Keratinocyte (primary cell): ENCODE measurements at regions not wholly inside any gene's neighbourhood (a gene's known extent, or its start where the extent isn't known, plus 50 kb on each side); places are given as distances from the start of the nearest gene placed in this dataset.

ENCODE experiments used
- DNase-seq: peaks from one replicate; pipeline ENCODE4 v3.0.0-alpha.2; 2011; ENCODE audit warnings: low read depth, missing footprints, low spot score
- FAIRE-seq: peaks from 2 replicates; lab custom pipeline; 2011; peaks lifted over from hg19 to GRCh38; lab: Jason Lieb, UNC
- H2AFZ ChIP-seq: 2 replicates; pipeline ENCODE4 v1.6.0; 2012; ENCODE audit warnings: low read length, control low read depth, inconsistent platforms; ENCODE audit not compliant: control insufficient read depth
- H3K27ac ChIP-seq: 2 replicates; pipeline ENCODE4 v1.5.1; 2011; ENCODE audit warnings: low read length; ENCODE audit not compliant: control insufficient read depth, insufficient read depth
- H3K27me3 ChIP-seq: 3 replicates; pipeline ENCODE4 v1.6.0; 2011; ENCODE audit warnings: low read length; ENCODE audit not compliant: control insufficient read depth, insufficient read depth; ENCODE audit errors: extremely low read depth
- H3K36me3 ChIP-seq, 2 experiments: 2 replicates in 1 of 2; 3 replicates in 1 of 2; pipeline ENCODE4 v1.5.1; 2011; ENCODE audit warnings: low read length in 2 of 2, mild to moderate bottlenecking in 1 of 2; ENCODE audit not compliant: control insufficient read depth in 2 of 2, insufficient read depth in 2 of 2; ENCODE audit errors: extremely low read depth in 1 of 2
- H3K4me1 ChIP-seq: 3 replicates; pipeline ENCODE4 v1.5.1; 2011; ENCODE audit warnings: low read length; ENCODE audit not compliant: control insufficient read depth, insufficient read depth; ENCODE audit errors: extremely low read depth
- H3K4me2 ChIP-seq: 3 replicates; pipeline ENCODE4 v1.6.0; 2011; ENCODE audit warnings: low read depth, low read length; ENCODE audit not compliant: control insufficient read depth, insufficient read depth; ENCODE audit errors: extremely low read depth
- H3K4me3 ChIP-seq, 3 experiments: fragments of 200-600 bp in 1 of 3; sonication (generic) in 1 of 3; 2 replicates in 2 of 3; 3 replicates in 1 of 3; pipeline ENCODE4 v1.5.1; 2011 to 2016; ENCODE audit warnings: low read length in 3 of 3, mild to moderate bottlenecking in 3 of 3, control low read depth in 2 of 3, inconsistent platforms in 1 of 3, low read depth in 1 of 3, mixed read lengths in 1 of 3, mixed run types in 1 of 3, moderate library complexity in 1 of 3; ENCODE audit not compliant: control insufficient read depth in 2 of 3, insufficient read depth in 2 of 3; ENCODE audit errors: extremely low read depth in 1 of 3
- H3K79me2 ChIP-seq: 2 replicates; pipeline ENCODE4 v1.6.0; 2012; ENCODE audit warnings: low read length; ENCODE audit not compliant: control insufficient read depth, insufficient read depth
- H3K9ac ChIP-seq: 3 replicates; pipeline ENCODE4 v1.6.0; 2011; ENCODE audit warnings: low read length; ENCODE audit not compliant: control insufficient read depth, insufficient read depth; ENCODE audit errors: extremely low read depth
- H3K9me1 ChIP-seq: 3 replicates; pipeline ENCODE4 v1.6.0; 2011; ENCODE audit warnings: low read length; ENCODE audit not compliant: control insufficient read depth, insufficient read depth; ENCODE audit errors: extremely low read depth
- H3K9me3 ChIP-seq: 2 replicates; pipeline ENCODE4 v1.5.1; 2012; ENCODE audit warnings: low read depth, low read length; ENCODE audit not compliant: control insufficient read depth
- H4K20me1 ChIP-seq: 3 replicates; pipeline ENCODE4 v1.6.0; 2011; ENCODE audit warnings: low read length; ENCODE audit not compliant: control insufficient read depth, insufficient read depth; ENCODE audit errors: extremely low read depth
- CTCF ChIP-seq, 3 experiments: IDR thresholded peaks in 1 of 3; conservative IDR thresholded peaks in 1 of 3; optimal IDR thresholded peaks in 1 of 3; 2 replicates in 2 of 3; 3 replicates in 1 of 3; pipeline versions ENCODE3 to v1.5.1; 2011; ENCODE audit warnings: low read length in 3 of 3, mild to moderate bottlenecking in 3 of 3, moderate library complexity in 2 of 3, control low read depth in 1 of 3, inconsistent platforms in 1 of 3; ENCODE audit not compliant: insufficient read depth in 2 of 3; ENCODE audit errors: extremely low read depth in 1 of 3
- EZH2 ChIP-seq: IDR thresholded peaks from one replicate; pipeline ENCODE4 v1.6.1; 2012; ENCODE audit warnings: inconsistent platforms, mild to moderate bottlenecking, low read length, moderate library complexity
- dilution Hi-C: fragments of 300-500 bp; cut with MboI; formaldehyde crosslinking; loops from one replicate; pipeline ENCODE4 v1.7.0; 2020; ENCODE audit warnings: low sequenced_read_pairs; ENCODE audit not compliant: extremely low pct_ligation_motif_present

- FAIRE-seq (no peak), DNase-seq (no peak)
- Histone ChIP-seq H3K36me3 (no peaks in the 10 kb centered on the region), H4K20me1 (no peaks in the 10 kb centered on the region), H3K79me2 (no peaks in the 10 kb centered on the region), H3K4me1 (no peaks in the 10 kb centered on the region), H3K9me3 (no peaks in the 10 kb centered on the region), H3K4me2 (no peak overlapping the region), H3K27ac (no peak overlapping the region), H2AFZ (no peak overlapping the region), H3K27me3 (no peaks in the 10 kb centered on the region), H3K9ac (no peak overlapping the region), H3K4me3 (no peak overlapping the region), H3K9me1 (no peaks in the 10 kb centered on the region)
- dilution Hi-C loops, result no loop called here
- TF ChIP-seq CTCF (optimal IDR thresholded peaks at IDR 0.05 in 1 of 3, IDR thresholded peaks at IDR 0.05 in 1 of 3, conservative IDR thresholded peaks at IDR 0.05 in 1 of 3; ENCODE audit: extremely low read depth in 1 of 3, insufficient read depth in 2 of 3, low read length in 3 of 3) (no peak), EZH2 (no peak)
Measured at GRCh38 chr12:85610194-85610593, 226.0 kb downstream of the RASSF9 start.

GRCh38 chr12:85616201-85616600 lies 220.0 kb downstream of the RASSF9 start:
- H3K36me3 ChIP-seq, result no peaks in the 10 kb centered on the region
- H3K9ac ChIP-seq, result no peak overlapping the region
- TF ChIP-seq CTCF (optimal IDR thresholded peaks at IDR 0.05 in 1 of 3, IDR thresholded peaks at IDR 0.05 in 1 of 3, conservative IDR thresholded peaks at IDR 0.05 in 1 of 3; ENCODE audit: extremely low read depth in 1 of 3, insufficient read depth in 2 of 3, low read length in 3 of 3) (no peak), EZH2 (no peak)
- H3K4me1 ChIP-seq, result peaks cover 6% of the 10 kb centered on the region
- no peaks in the 10 kb centered on the region for H3K9me1 ChIP-seq
- no peaks in the 10 kb centered on the region for H3K27me3 ChIP-seq
- H4K20me1 ChIP-seq, result no peaks in the 10 kb centered on the region
- dilution Hi-C loops, result no loop called here
- H3K27ac ChIP-seq, result no peak overlapping the region
- no peaks in the 10 kb centered on the region for H3K79me2 ChIP-seq
- H3K9me3 ChIP-seq, result no peaks in the 10 kb centered on the region
- no peak for DNase-seq
- H2AFZ ChIP-seq, result no peak overlapping the region
- H3K4me2 ChIP-seq, result no peak overlapping the region
- FAIRE-seq, result no peak
- H3K4me3 ChIP-seq, result no peak overlapping the region
